Nephron progenitor cell (in vitro differentiated cells): ENCODE measurements at regions not wholly inside any gene's neighbourhood (a gene's known extent, or its start where the extent isn't known, plus 50 kb on each side); places are given as distances from the start of the nearest gene placed in this dataset.

Source experiments
- DNase-seq: peaks from one replicate; pipeline ENCODE4 v3.0.0; 2021
- H3K27ac Mint-ChIP-seq: 2 replicates; pipeline ENCODE4 v1.8.0; 2021; ENCODE audit warnings: mild to moderate bottlenecking, moderate library complexity, mixed read lengths
- H3K27me3 Mint-ChIP-seq: 2 replicates; pipeline ENCODE4 v1.8.0; 2021; ENCODE audit warnings: mild to moderate bottlenecking, low read depth, mixed read lengths; ENCODE audit not compliant: poor library complexity
- H3K36me3 Mint-ChIP-seq: 2 replicates; pipeline ENCODE4 v1.8.0; 2021; ENCODE audit warnings: low read depth, mixed read lengths
- H3K4me1 Mint-ChIP-seq: 2 replicates; pipeline ENCODE4 v1.8.0; 2021; ENCODE audit warnings: mixed read lengths
- H3K4me3 Mint-ChIP-seq: 2 replicates; pipeline ENCODE4 v1.8.0; 2021; ENCODE audit warnings: mild to moderate bottlenecking, moderate library complexity, mixed read lengths
- H3K9me3 Mint-ChIP-seq: 2 replicates; pipeline ENCODE4 v1.8.0; 2021; ENCODE audit warnings: mild to moderate bottlenecking, moderate library complexity, mixed read lengths
- CTCF ChIP-seq: fragments of 200-600 bp; sonication (generic); IDR thresholded peaks from 2 replicates; pipeline ENCODE4 v1.5.0; 2021; ENCODE audit warnings: antibody characterized with exemption

GRCh38 chr6:150528648-150529285 lies 70.9 kb upstream of the PLEKHG1 start:
- Mint-ChIP-seq H3K4me3 (no peak overlapping the region), H3K9me3 (no peaks in the 10 kb centered on the region), H3K27ac (peak overlapping the region; percentile 3), H3K36me3 (no peaks in the 10 kb centered on the region), H3K27me3 (peaks cover 16% of the 10 kb centered on the region), H3K4me1 (peaks cover 15% of the 10 kb centered on the region)
- no peak for TF ChIP-seq CTCF
- peak; percentile 58 for DNase-seq

- peaks cover 16% of the 10 kb centered on the region for H3K27me3 Mint-ChIP-seq
- no peak overlapping the region for H3K27ac Mint-ChIP-seq
- H3K9me3 Mint-ChIP-seq, result no peaks in the 10 kb centered on the region
- H3K36me3 Mint-ChIP-seq, result no peaks in the 10 kb centered on the region
- H3K4me3 Mint-ChIP-seq, result no peak overlapping the region
- DNase-seq, result no peak
- peaks cover 15% of the 10 kb centered on the region for H3K4me1 Mint-ChIP-seq
- TF ChIP-seq CTCF, result no peak
Observed at GRCh38 chr6:150529646-150530045, 70.0 kb upstream of the PLEKHG1 start.

- TF ChIP-seq CTCF, result no peak
- Mint-ChIP-seq H3K27ac (no peak overlapping the region), H3K36me3 (no peaks in the 10 kb centered on the region), H3K4me1 (peaks cover 18% of the 10 kb centered on the region), H3K9me3 (peaks cover 4% of the 10 kb centered on the region), H3K27me3 (peaks cover 19% of the 10 kb centered on the region), H3K4me3 (no peak overlapping the region)
- DNase-seq, result no peak
Observed at GRCh38 chr6:150531957-150532356, 67.7 kb upstream of the PLEKHG1 start.

- H3K27me3 Mint-ChIP-seq, result peaks cover 24% of the 10 kb centered on the region
- H3K4me3 Mint-ChIP-seq, result no peak overlapping the region
- H3K9me3 Mint-ChIP-seq, result peaks cover 26% of the 10 kb centered on the region
- no peak for TF ChIP-seq CTCF
- peaks cover 3% of the 10 kb centered on the region for H3K4me1 Mint-ChIP-seq
- peaks cover 6% of the 10 kb centered on the region for H3K36me3 Mint-ChIP-seq
- DNase-seq, result no peak
- H3K27ac Mint-ChIP-seq, result no peak overlapping the region
Observed at GRCh38 chr6:150534553-150534952, 65.1 kb upstream of the PLEKHG1 start.

GRCh38 chr6:150535151-150535804 lies 64.4 kb upstream of the PLEKHG1 start:
- DNase-seq, result no peak
- Mint-ChIP-seq H3K27me3 (peaks cover 27% of the 10 kb centered on the region), H3K9me3 (peaks cover 27% of the 10 kb centered on the region), H3K4me3 (no peak overlapping the region), H3K27ac (no peak overlapping the region), H3K4me1 (peaks cover 3% of the 10 kb centered on the region), H3K36me3 (peaks cover 6% of the 10 kb centered on the region)
- TF ChIP-seq CTCF, result no peak

- Mint-ChIP-seq H3K9me3 (peaks cover 27% of the 10 kb centered on the region), H3K36me3 (peaks cover 6% of the 10 kb centered on the region), H3K4me3 (no peak overlapping the region), H3K27ac (no peak overlapping the region), H3K27me3 (peaks cover 29% of the 10 kb centered on the region), H3K4me1 (peaks cover 3% of the 10 kb centered on the region)
- no peak for TF ChIP-seq CTCF
- DNase-seq, result no peak
Observed at GRCh38 chr6:150535818-150536220, 63.9 kb upstream of the PLEKHG1 start.
